ENCODE measurements at regions not wholly inside any gene's neighbourhood (a gene's known extent, or its start where the extent isn't known, plus 50 kb on each side); places are given as distances from the start of the nearest gene placed in this dataset.

- Histone ChIP-seq H3K9me3 (ENCODE audit: control insufficient read depth, low read length) (no peaks in the 10 kb centered on the region), H3K27me3 (ENCODE audit: control insufficient read depth, insufficient read depth) (no peaks in the 10 kb centered on the region), H3K4me3 (ENCODE audit: low read length) (no peak overlapping the region), H3K4me1 (ENCODE audit: control insufficient read depth, insufficient read depth, low read length) (no peaks in the 10 kb centered on the region), H3K27ac (ENCODE audit: low read length) (no peak overlapping the region)
- no peak for ATAC-seq
- WGBS, result 89% methylated on average over 1 of the region's 1 CpG
- intact Hi-C loops (cut with DNase I), result no loop called here
- no peak for DNase-seq
These were observed 179.5 kb downstream of the HAPSTR1 start for GRCh38 chr16:9270941-9271340.

GRCh38 chr16:9271841-9272240, 180.4 kb downstream of the HAPSTR1 start:
- intact Hi-C loops (cut with DNase I), result no loop called here
- no peaks in the 10 kb centered on the region for H3K4me1 ChIP-seq (ENCODE audit: control insufficient read depth, insufficient read depth, low read length)
- no peak overlapping the region for H3K4me3 ChIP-seq (ENCODE audit: low read length)
- no peaks in the 10 kb centered on the region for H3K27me3 ChIP-seq (ENCODE audit: control insufficient read depth, insufficient read depth)
- H3K9me3 ChIP-seq (ENCODE audit: control insufficient read depth, low read length), result no peaks in the 10 kb centered on the region
- WGBS, result 54% methylated on average over 3 of the region's 3 CpGs
- H3K27ac ChIP-seq (ENCODE audit: low read length), result no peak overlapping the region
- no peak for ATAC-seq
- no peak for DNase-seq

- Histone ChIP-seq H3K4me1 (ENCODE audit: control insufficient read depth, insufficient read depth, low read length) (no peaks in the 10 kb centered on the region), H3K27me3 (ENCODE audit: control insufficient read depth, insufficient read depth) (no peaks in the 10 kb centered on the region), H3K9me3 (ENCODE audit: control insufficient read depth, low read length) (no peaks in the 10 kb centered on the region), H3K4me3 (ENCODE audit: low read length) (no peak overlapping the region), H3K27ac (ENCODE audit: low read length) (no peak overlapping the region)
- WGBS, result 67% methylated on average over 7 of the region's 7 CpGs
- DNase-seq (no peak), ATAC-seq (no peak)
- intact Hi-C loops (cut with DNase I), result no loop called here
These were observed 183.9 kb downstream of the HAPSTR1 start for GRCh38 chr16:9275377-9275776.

GRCh38 chr16:9275816-9276354, 184.4 kb downstream of the HAPSTR1 start:
- DNase-seq (no peak), ATAC-seq (no peak)
- 64% methylated on average over 4 of the region's 4 CpGs for WGBS
- Histone ChIP-seq H3K4me1 (ENCODE audit: control insufficient read depth, insufficient read depth, low read length) (no peaks in the 10 kb centered on the region), H3K27ac (ENCODE audit: low read length) (no peak overlapping the region), H3K27me3 (ENCODE audit: control insufficient read depth, insufficient read depth) (no peaks in the 10 kb centered on the region), H3K9me3 (ENCODE audit: control insufficient read depth, low read length) (no peaks in the 10 kb centered on the region), H3K4me3 (ENCODE audit: low read length) (no peak overlapping the region)
- intact Hi-C loops (cut with DNase I), result no loop called here

- intact Hi-C loops (cut with DNase I), result no loop called here
- Histone ChIP-seq H3K4me1 (ENCODE audit: control insufficient read depth, insufficient read depth, low read length) (no peaks in the 10 kb centered on the region), H3K4me3 (ENCODE audit: low read length) (no peak overlapping the region), H3K9me3 (ENCODE audit: control insufficient read depth, low read length) (no peaks in the 10 kb centered on the region), H3K27me3 (ENCODE audit: control insufficient read depth, insufficient read depth) (no peaks in the 10 kb centered on the region), H3K27ac (ENCODE audit: low read length) (no peak overlapping the region)
- no peak for ATAC-seq
- DNase-seq, result no peak
- 32% methylated on average over 5 of the region's 5 CpGs for WGBS
These were observed 188.0 kb downstream of the HAPSTR1 start for GRCh38 chr16:9279291-9280068.

- no peak for DNase-seq
- WGBS, result 66% methylated on average over 3 of the region's 3 CpGs
- Histone ChIP-seq H3K27ac (ENCODE audit: low read length) (no peak overlapping the region), H3K27me3 (ENCODE audit: control insufficient read depth, insufficient read depth) (no peaks in the 10 kb centered on the region), H3K4me3 (ENCODE audit: low read length) (no peak overlapping the region), H3K9me3 (ENCODE audit: control insufficient read depth, low read length) (no peaks in the 10 kb centered on the region), H3K4me1 (ENCODE audit: control insufficient read depth, insufficient read depth, low read length) (no peaks in the 10 kb centered on the region)
- no peak for ATAC-seq
- intact Hi-C loops (cut with DNase I), result no loop called here
These were observed 188.6 kb downstream of the HAPSTR1 start for GRCh38 chr16:9280069-9280466.

GRCh38 chr16:9286930-9287329, 195.5 kb downstream of the HAPSTR1 start:
- no peak overlapping the region for H3K4me3 ChIP-seq (ENCODE audit: low read length)
- no peaks in the 10 kb centered on the region for H3K27me3 ChIP-seq (ENCODE audit: control insufficient read depth, insufficient read depth)
- no peaks in the 10 kb centered on the region for H3K4me1 ChIP-seq (ENCODE audit: control insufficient read depth, insufficient read depth, low read length)
- H3K9me3 ChIP-seq (ENCODE audit: control insufficient read depth, low read length), result no peaks in the 10 kb centered on the region
- no peak for DNase-seq
- ATAC-seq, result no peak
- no peak overlapping the region for H3K27ac ChIP-seq (ENCODE audit: low read length)
- intact Hi-C loops (cut with DNase I), result no loop called here
- 65% methylated on average over 3 of the region's 3 CpGs for WGBS

- Histone ChIP-seq H3K4me3 (ENCODE audit: low read length) (no peak overlapping the region), H3K27ac (ENCODE audit: low read length) (no peak overlapping the region), H3K27me3 (ENCODE audit: control insufficient read depth, insufficient read depth) (no peaks in the 10 kb centered on the region), H3K9me3 (ENCODE audit: control insufficient read depth, low read length) (no peaks in the 10 kb centered on the region), H3K4me1 (ENCODE audit: control insufficient read depth, insufficient read depth, low read length) (no peaks in the 10 kb centered on the region)
- ATAC-seq (no peak), DNase-seq (no peak)
- WGBS, result 42% methylated on average over 2 of the region's 2 CpGs
- intact Hi-C loops (cut with DNase I), result no loop called here
These were observed 204.8 kb downstream of the HAPSTR1 start for GRCh38 chr16:9296271-9296590.

- DNase-seq (peak; percentile 40 to 68 (median 48)), ATAC-seq (no peak)
- intact Hi-C loops (cut with DNase I), result no loop called here
- no peak overlapping the region for H3K27ac ChIP-seq (ENCODE audit: low read length)
- no peak overlapping the region for H3K4me3 ChIP-seq (ENCODE audit: low read length)
- H3K4me1 ChIP-seq (ENCODE audit: control insufficient read depth, insufficient read depth, low read length), result no peaks in the 10 kb centered on the region
- 56% methylated on average over 12 of the region's 12 CpGs for WGBS
- no peaks in the 10 kb centered on the region for H3K9me3 ChIP-seq (ENCODE audit: control insufficient read depth, low read length)
- H3K27me3 ChIP-seq (ENCODE audit: control insufficient read depth, insufficient read depth), result no peaks in the 10 kb centered on the region
These were observed 206.1 kb downstream of the HAPSTR1 start for GRCh38 chr16:9297437-9298113.

- Histone ChIP-seq H3K4me3 (ENCODE audit: low read length) (no peak overlapping the region), H3K27ac (ENCODE audit: low read length) (no peak overlapping the region), H3K9me3 (ENCODE audit: control insufficient read depth, low read length) (no peaks in the 10 kb centered on the region), H3K4me1 (ENCODE audit: control insufficient read depth, insufficient read depth, low read length) (no peaks in the 10 kb centered on the region), H3K27me3 (ENCODE audit: control insufficient read depth, insufficient read depth) (no peaks in the 10 kb centered on the region)
- intact Hi-C loops (cut with DNase I), result no loop called here
- no peak for ATAC-seq
- no peak for DNase-seq
- WGBS, result 79% methylated on average over 4 of the region's 4 CpGs
These were observed 208.8 kb downstream of the HAPSTR1 start for GRCh38 chr16:9300252-9300651.

- 56% methylated on average over 6 of the region's 6 CpGs for WGBS
- ATAC-seq (no peak), DNase-seq (no peak)
- Histone ChIP-seq H3K9me3 (ENCODE audit: control insufficient read depth, low read length) (no peaks in the 10 kb centered on the region), H3K27me3 (ENCODE audit: control insufficient read depth, insufficient read depth) (no peaks in the 10 kb centered on the region), H3K4me1 (ENCODE audit: control insufficient read depth, insufficient read depth, low read length) (no peaks in the 10 kb centered on the region), H3K27ac (ENCODE audit: low read length) (no peak overlapping the region), H3K4me3 (ENCODE audit: low read length) (no peak overlapping the region)
- intact Hi-C loops (cut with DNase I), result no loop called here
These were observed 210.6 kb downstream of the HAPSTR1 start for GRCh38 chr16:9302072-9302471.
